Liver (tissue), 8 donors: ENCODE measurements at regions not wholly inside any gene's neighbourhood (a gene's known extent, or its start where the extent isn't known, plus 50 kb on each side); places are given as distances from the start of the nearest gene placed in this dataset.

Source experiments
- DNase-seq: peaks from one replicate; pipeline ENCODE4 v3.0.0-alpha.2; 2017; ENCODE audit warnings: low spot score
- H3K27ac ChIP-seq, 2 donors: one replicate each; pipeline ENCODE4 v1.7.0; 2013; ENCODE audit warnings: inconsistent platforms in 2 of 2, low read length in 2 of 2, control low read depth in 1 of 2, low read depth in 1 of 2, mild to moderate bottlenecking in 1 of 2
- H3K27me3 ChIP-seq, 4 donors: one replicate each; pipeline versions ENCODE4 v1.6.1 to v1.7.0; 2013; ENCODE audit warnings: low read length in 3 of 4, inconsistent platforms in 1 of 4, mild to moderate bottlenecking in 1 of 4, moderate library complexity in 1 of 4; ENCODE audit not compliant: control insufficient read depth in 4 of 4, insufficient read depth in 4 of 4
- H3K36me3 ChIP-seq, 4 donors: one replicate each; pipeline versions ENCODE4 v1.6.1 to v1.7.0; 2013; ENCODE audit warnings: low read length in 3 of 4, mild to moderate bottlenecking in 3 of 4, low read depth in 1 of 4, moderate library complexity in 1 of 4; ENCODE audit not compliant: control insufficient read depth in 4 of 4, insufficient read depth in 3 of 4
- H3K4me1 ChIP-seq, 4 donors: one replicate each; pipeline versions ENCODE4 v1.6.1 to v1.7.0; 2013; ENCODE audit warnings: low read length in 3 of 4, mild to moderate bottlenecking in 3 of 4, moderate library complexity in 1 of 4; ENCODE audit not compliant: control insufficient read depth in 4 of 4, insufficient read depth in 4 of 4
- H3K4me3 ChIP-seq, 3 donors: one replicate each; pipeline versions ENCODE4 v1.6.1 to v1.7.0; 2013; ENCODE audit warnings: low read length in 3 of 3, control low read depth in 1 of 3, low read depth in 1 of 3, mild to moderate bottlenecking in 1 of 3
- H3K9ac ChIP-seq, 2 donors: one replicate each; pipeline ENCODE4 v1.7.0; 2013; ENCODE audit warnings: low read length in 2 of 2, mild to moderate bottlenecking in 2 of 2, moderate library complexity in 2 of 2, control low read depth in 1 of 2, low read depth in 1 of 2
- H3K9me3 ChIP-seq, 4 donors: one replicate each; pipeline versions ENCODE4 v1.6.1 to v1.7.0; 2013; ENCODE audit warnings: low read length in 3 of 4; ENCODE audit not compliant: control insufficient read depth in 4 of 4
- ATF3 ChIP-seq: IDR thresholded peaks from 2 replicates; pipeline ENCODE4 v1.6.1; 2016; ENCODE audit warnings: antibody characterized with exemption
- CTCF ChIP-seq: fragments of 150-350 bp; IDR thresholded peaks from 2 replicates; pipeline ENCODE4 v1.5.1; 2017; ENCODE audit warnings: improper control_type of control experiment, low read depth, low read length; ENCODE audit not compliant: missing input control
- EGR1 ChIP-seq, 2 donors: IDR thresholded peaks; 2 replicates each; pipeline ENCODE4 v1.6.1; 2016 to 2018; ENCODE audit warnings: antibody characterized with exemption in 2 of 2, low read depth in 2 of 2
- FOXA1 ChIP-seq: IDR thresholded peaks from 2 replicates; pipeline ENCODE4 v1.6.1; 2016; ENCODE audit warnings: antibody characterized with exemption
- FOXA2 ChIP-seq: IDR thresholded peaks from 2 replicates; pipeline ENCODE4 v1.6.1; 2016; ENCODE audit warnings: antibody characterized with exemption
- GABPA ChIP-seq, 2 donors: IDR thresholded peaks in 1 of 2; conservative IDR thresholded peaks in 1 of 2; 2 replicates each; pipeline ENCODE4 v1.6.1; 2016; ENCODE audit warnings: antibody characterized with exemption in 2 of 2, mild to moderate bottlenecking in 1 of 2, moderate library complexity in 1 of 2
- HNF4A ChIP-seq, 2 donors: conservative IDR thresholded peaks; 2 replicates each; pipeline ENCODE4 v1.6.1; 2016; ENCODE audit warnings: antibody characterized with exemption in 2 of 2, mild to moderate bottlenecking in 2 of 2
- HNF4G ChIP-seq: IDR thresholded peaks from 2 replicates; pipeline ENCODE4 v1.6.1; 2016; ENCODE audit warnings: antibody characterized with exemption
- JUND ChIP-seq, 2 donors: IDR thresholded peaks; 2 replicates each; pipeline ENCODE4 v1.6.1; 2016; ENCODE audit warnings: antibody characterized with exemption in 2 of 2
- MAX ChIP-seq: IDR thresholded peaks from 2 replicates; pipeline ENCODE4 v1.6.1; 2016; ENCODE audit warnings: antibody characterized with exemption
- NR2F2 ChIP-seq: IDR thresholded peaks from 2 replicates; pipeline ENCODE4 v1.6.1; 2016; ENCODE audit warnings: antibody characterized with exemption
- RAD21 ChIP-seq, 2 donors: IDR thresholded peaks; 2 replicates each; pipeline ENCODE4 v1.6.1; 2016; ENCODE audit warnings: antibody characterized with exemption in 2 of 2, mild to moderate bottlenecking in 2 of 2
- REST ChIP-seq: IDR thresholded peaks from 2 replicates; pipeline ENCODE4 v1.6.1; 2016; ENCODE audit warnings: antibody characterized with exemption, mild to moderate bottlenecking
- RXRA ChIP-seq, 2 donors: IDR thresholded peaks; 2 replicates each; pipeline ENCODE4 v1.6.1; 2017 to 2018; ENCODE audit warnings: antibody characterized with exemption in 2 of 2, mild to moderate bottlenecking in 1 of 2
- SP1 ChIP-seq: IDR thresholded peaks from 2 replicates; pipeline ENCODE4 v1.6.1; 2018; ENCODE audit warnings: antibody characterized with exemption, mild to moderate bottlenecking
- TAF1 ChIP-seq: conservative IDR thresholded peaks from 2 replicates; pipeline ENCODE4 v1.6.1; 2016; ENCODE audit warnings: antibody characterized with exemption, mild to moderate bottlenecking
- YY1 ChIP-seq: IDR thresholded peaks from 2 replicates; pipeline ENCODE4 v1.6.1; 2016; ENCODE audit warnings: antibody characterized with exemption, mild to moderate bottlenecking
- ZBTB33 ChIP-seq: IDR thresholded peaks from 2 replicates; pipeline ENCODE4 v1.6.1; 2016; ENCODE audit warnings: antibody characterized with exemption
- WGBS: extraction: QIAGEN DNeasy Blood & Tissue Kit; methylation state at CpG from one replicate; pipeline ENCODE4 v1.1.7; 2013; 5-methylcytosine and 5-hydroxymethylcytosine counted together
- donor health status: healthy.
- donor health status: healthy.
- donor health status: healthy.
- donor health status: healthy.
- donor health status: healthy.

- Histone ChIP-seq H3K27me3 (peaks cover 0 to 2% (median under 1%) of the 10 kb centered on the region in 4 donors), H3K27ac (no peak overlapping the region), H3K4me3 (no peak overlapping the region), H3K4me1 (no peaks in the 10 kb centered on the region), H3K36me3 (no peaks in the 10 kb centered on the region), H3K9ac (no peak overlapping the region), H3K9me3 (no peaks in the 10 kb centered on the region)
- no peak for TF ChIP-seq HNF4G
- no peak for TF ChIP-seq MAX
- no peak for TF ChIP-seq NR2F2
- no peak for DNase-seq
- WGBS, result 66% methylated on average over 29 of the region's 29 CpGs
These were observed 149.8 kb downstream of the ICE1 start for GRCh38 chr5:5572010-5572865.

- DNase-seq, result no peak
- Histone ChIP-seq H3K9ac (no peak overlapping the region), H3K4me1 (no peaks in the 10 kb centered on the region), H3K27ac (no peak overlapping the region), H3K36me3 (no peaks in the 10 kb centered on the region), H3K9me3 (no peaks in the 10 kb centered on the region), H3K27me3 (peaks cover 0 to 2% (median 0%) of the 10 kb centered on the region in 4 donors), H3K4me3 (no peak overlapping the region)
- TF ChIP-seq ATF3 (no peak), NR2F2 (no peak), FOXA1 (no peak), TAF1 (no peak), FOXA2 (no peak), CTCF (no peak), HNF4G (no peak), RXRA (IDR thresholded peaks at IDR 0.05) (no peak), RAD21 (IDR thresholded peaks at IDR 0.05) (no peak), SP1 (no peak), HNF4A (conservative IDR thresholded peaks at IDR 0.05) (no peak), GABPA (IDR thresholded peaks at IDR 0.05 in 1 of 2, conservative IDR thresholded peaks at IDR 0.05 in 1 of 2) (no peak), MAX (no peak), EGR1 (IDR thresholded peaks at IDR 0.05; ENCODE audit: low read depth in 2 of 2) (no peak), YY1 (no peak), JUND (IDR thresholded peaks at IDR 0.05) (no peak), REST (no peak), ZBTB33 (no peak)
- WGBS, result 92% methylated on average over 8 of the region's 8 CpGs
These were observed 148.2 kb downstream of the ICE1 start for GRCh38 chr5:5570646-5571045.
